ENCODE measurements at regions not wholly inside any gene's neighbourhood (a gene's known extent, or its start where the extent isn't known, plus 50 kb on each side); places are given as distances from the start of the nearest gene placed in this dataset.

GRCh38 chr6:126253431-126253830, 86.5 kb upstream of the CENPW start:
- Histone ChIP-seq H3K27ac (ENCODE audit: low read depth in 1 of 2, low read length in 2 of 2) (no peak overlapping the region), H3K4me3 (ENCODE audit: low read depth in 1 of 3, low read length in 3 of 3) (no peak overlapping the region), H3K9ac (ENCODE audit: low read depth in 1 of 2, low read length in 2 of 2) (no peak overlapping the region), H3K36me3 (ENCODE audit: control insufficient read depth in 4 of 4, insufficient read depth in 3 of 4, low read depth in 1 of 4, low read length in 3 of 4) (peaks cover 0 to 1% (median 0%) of the 10 kb centered on the region in 4 donors), H3K9me3 (ENCODE audit: control insufficient read depth in 4 of 4, low read length in 3 of 4) (peaks cover 0 to 2% (median under 1%) of the 10 kb centered on the region in 4 donors), H3K4me1 (ENCODE audit: control insufficient read depth in 4 of 4, insufficient read depth in 4 of 4, low read length in 3 of 4) (no peaks in the 10 kb centered on the region), H3K27me3 (ENCODE audit: control insufficient read depth in 4 of 4, insufficient read depth in 4 of 4, low read length in 3 of 4) (no peaks in the 10 kb centered on the region)
- no peak for DNase-seq (ENCODE audit: low spot score)
- WGBS: 96% methylated on average over 2 of the region's 2 CpGs
- TF ChIP-seq REST (IDR thresholded peaks at IDR 0.05) (no peak), ATF3 (IDR thresholded peaks at IDR 0.05) (no peak), GABPA (IDR thresholded peaks at IDR 0.05 in 1 of 2, conservative IDR thresholded peaks at IDR 0.05 in 1 of 2) (no peak), JUND (IDR thresholded peaks at IDR 0.05) (no peak), FOXA1 (IDR thresholded peaks at IDR 0.05) (no peak), RAD21 (IDR thresholded peaks at IDR 0.05) (no peak), HNF4A (conservative IDR thresholded peaks at IDR 0.05) (no peak), EGR1 (IDR thresholded peaks at IDR 0.05; ENCODE audit: low read depth in 2 of 2) (no peak), HNF4G (IDR thresholded peaks at IDR 0.05) (no peak), RXRA (IDR thresholded peaks at IDR 0.05) (no peak), SP1 (IDR thresholded peaks at IDR 0.05) (no peak), FOXA2 (IDR thresholded peaks at IDR 0.05) (no peak)
- TF ChIP-seq, protein P1, sequence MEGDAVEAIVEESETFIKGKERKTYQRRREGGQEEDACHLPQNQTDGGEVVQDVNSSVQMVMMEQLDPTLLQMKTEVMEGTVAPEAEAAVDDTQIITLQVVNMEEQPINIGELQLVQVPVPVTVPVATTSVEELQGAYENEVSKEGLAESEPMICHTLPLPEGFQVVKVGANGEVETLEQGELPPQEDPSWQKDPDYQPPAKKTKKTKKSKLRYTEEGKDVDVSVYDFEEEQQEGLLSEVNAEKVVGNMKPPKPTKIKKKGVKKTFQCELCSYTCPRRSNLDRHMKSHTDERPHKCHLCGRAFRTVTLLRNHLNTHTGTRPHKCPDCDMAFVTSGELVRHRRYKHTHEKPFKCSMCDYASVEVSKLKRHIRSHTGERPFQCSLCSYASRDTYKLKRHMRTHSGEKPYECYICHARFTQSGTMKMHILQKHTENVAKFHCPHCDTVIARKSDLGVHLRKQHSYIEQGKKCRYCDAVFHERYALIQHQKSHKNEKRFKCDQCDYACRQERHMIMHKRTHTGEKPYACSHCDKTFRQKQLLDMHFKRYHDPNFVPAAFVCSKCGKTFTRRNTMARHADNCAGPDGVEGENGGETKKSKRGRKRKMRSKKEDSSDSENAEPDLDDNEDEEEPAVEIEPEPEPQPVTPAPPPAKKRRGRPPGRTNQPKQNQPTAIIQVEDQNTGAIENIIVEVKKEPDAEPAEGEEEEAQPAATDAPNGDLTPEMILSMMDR (IDR thresholded peaks at IDR 0.05; ENCODE audit: low read depth, low read length, missing input control): no peak
- TF ChIP-seq, protein P2, sequence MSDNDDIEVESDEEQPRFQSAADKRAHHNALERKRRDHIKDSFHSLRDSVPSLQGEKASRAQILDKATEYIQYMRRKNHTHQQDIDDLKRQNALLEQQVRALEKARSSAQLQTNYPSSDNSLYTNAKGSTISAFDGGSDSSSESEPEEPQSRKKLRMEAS (IDR thresholded peaks at IDR 0.05): no peak
- TF ChIP-seq, protein P3, sequence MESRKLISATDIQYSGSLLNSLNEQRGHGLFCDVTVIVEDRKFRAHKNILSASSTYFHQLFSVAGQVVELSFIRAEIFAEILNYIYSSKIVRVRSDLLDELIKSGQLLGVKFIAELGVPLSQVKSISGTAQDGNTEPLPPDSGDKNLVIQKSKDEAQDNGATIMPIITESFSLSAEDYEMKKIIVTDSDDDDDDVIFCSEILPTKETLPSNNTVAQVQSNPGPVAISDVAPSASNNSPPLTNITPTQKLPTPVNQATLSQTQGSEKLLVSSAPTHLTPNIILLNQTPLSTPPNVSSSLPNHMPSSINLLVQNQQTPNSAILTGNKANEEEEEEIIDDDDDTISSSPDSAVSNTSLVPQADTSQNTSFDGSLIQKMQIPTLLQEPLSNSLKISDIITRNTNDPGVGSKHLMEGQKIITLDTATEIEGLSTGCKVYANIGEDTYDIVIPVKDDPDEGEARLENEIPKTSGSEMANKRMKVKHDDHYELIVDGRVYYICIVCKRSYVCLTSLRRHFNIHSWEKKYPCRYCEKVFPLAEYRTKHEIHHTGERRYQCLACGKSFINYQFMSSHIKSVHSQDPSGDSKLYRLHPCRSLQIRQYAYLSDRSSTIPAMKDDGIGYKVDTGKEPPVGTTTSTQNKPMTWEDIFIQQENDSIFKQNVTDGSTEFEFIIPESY (IDR thresholded peaks at IDR 0.05): no peak

DNA sequence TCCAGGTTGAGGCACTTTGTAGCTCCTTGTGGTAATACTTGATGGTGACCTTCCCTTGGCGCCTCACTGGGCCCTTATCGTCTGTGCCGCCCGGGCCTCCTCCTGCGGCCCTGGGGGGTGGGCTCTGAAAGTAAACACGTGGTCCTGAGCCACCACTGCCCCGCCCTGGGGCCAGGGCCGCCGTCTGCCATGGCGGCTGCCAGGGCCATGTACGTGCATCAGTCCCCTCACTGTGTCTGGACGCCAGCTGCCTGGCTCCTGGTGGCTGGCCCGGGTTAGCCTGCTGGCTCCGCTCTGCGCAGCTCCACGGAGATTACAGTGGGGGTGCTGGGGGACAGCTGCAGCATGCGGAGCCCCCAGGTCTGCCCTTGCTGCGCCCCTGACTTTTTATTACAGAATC, 81.8 kb upstream of the CENPW start:
- Histone ChIP-seq H3K27me3 (ENCODE audit: control insufficient read depth in 4 of 4, insufficient read depth in 4 of 4, low read length in 3 of 4) (no peaks in the 10 kb centered on the region), H3K9ac (ENCODE audit: low read depth in 1 of 2, low read length in 2 of 2) (no peak overlapping the region), H3K36me3 (ENCODE audit: control insufficient read depth in 4 of 4, insufficient read depth in 3 of 4, low read depth in 1 of 4, low read length in 3 of 4) (no peaks in the 10 kb centered on the region), H3K27ac (ENCODE audit: low read depth in 1 of 2, low read length in 2 of 2) (no peak overlapping the region), H3K4me1 (ENCODE audit: control insufficient read depth in 4 of 4, insufficient read depth in 4 of 4, low read length in 3 of 4) (no peaks in the 10 kb centered on the region), H3K9me3 (ENCODE audit: control insufficient read depth in 4 of 4, low read length in 3 of 4) (peaks cover 0 to 2% (median under 1%) of the 10 kb centered on the region in 4 donors), H3K4me3 (ENCODE audit: low read depth in 1 of 3, low read length in 3 of 3) (no peak overlapping the region)
- DNase-seq (ENCODE audit: low spot score): no peak
- 97% methylated on average over 18 of the region's 18 CpGs for WGBS
- no peak for TF ChIP-seq RAD21 (IDR thresholded peaks at IDR 0.05)
- no peak for TF ChIP-seq RXRA (IDR thresholded peaks at IDR 0.05)
- TF ChIP-seq FOXA2 (IDR thresholded peaks at IDR 0.05): no peak
- no peak for TF ChIP-seq ATF3 (IDR thresholded peaks at IDR 0.05)
- TF ChIP-seq REST (IDR thresholded peaks at IDR 0.05): no peak
- TF ChIP-seq HNF4A (conservative IDR thresholded peaks at IDR 0.05): no peak
- no peak for TF ChIP-seq EGR1 (IDR thresholded peaks at IDR 0.05; ENCODE audit: low read depth in 2 of 2)
- no peak for TF ChIP-seq GABPA (IDR thresholded peaks at IDR 0.05 in 1 of 2, conservative IDR thresholded peaks at IDR 0.05 in 1 of 2)
- no peak for TF ChIP-seq NR2F2 (IDR thresholded peaks at IDR 0.05)
- TF ChIP-seq HNF4G (IDR thresholded peaks at IDR 0.05): no peak
- no peak for TF ChIP-seq FOXA1 (IDR thresholded peaks at IDR 0.05)
- TF ChIP-seq JUND (IDR thresholded peaks at IDR 0.05): no peak
- TF ChIP-seq, protein P3 (IDR thresholded peaks at IDR 0.05): no peak
- no peak for TF ChIP-seq YY1 (IDR thresholded peaks at IDR 0.05)
